H1 (cell line): ENCODE measurements at regions not wholly inside any gene's neighbourhood (a gene's known extent, or its start where the extent isn't known, plus 50 kb on each side); places are given as distances from the start of the nearest gene placed in this dataset.

ENCODE experiments used
- CTCF ChIA-PET: fragments of 300-600 bp; sonication (Branson Sonifier 250); formaldehyde crosslinking; loops from one replicate; lab custom pipeline; 2021; ENCODE audit not compliant: partially characterized antibody; lab: Charles Lee
- POLR2A ChIA-PET: fragments of 300-600 bp; sonication (Branson Sonifier 250); formaldehyde crosslinking; loops from one replicate; lab custom pipeline; 2021; ENCODE audit warnings: inconsistent platforms; ENCODE audit not compliant: partially characterized antibody; lab: Charles Lee
- DNase-seq, 2 experiments: peaks; one replicate each; pipeline versions ENCODE4 v3.0.0 to v3.0.0-alpha.2; 2010 to 2022; ENCODE audit warnings: low spot score in 2 of 2, low read depth in 1 of 2, mixed read lengths in 1 of 2
- FAIRE-seq: peaks from 2 replicates; lab custom pipeline; 2011; peaks lifted over from hg19 to GRCh38; lab: Jason Lieb, UNC
- H2AFZ ChIP-seq: 2 replicates; pipeline ENCODE4 v1.8.1; 2012; ENCODE audit warnings: low read length, inconsistent platforms
- H2AK5ac ChIP-seq: 2 replicates; pipeline ENCODE4 v1.6.1; 2013; ENCODE audit warnings: low read depth, low read length
- H2BK120ac ChIP-seq: replicated peaks from 2 replicates; pipeline ENCODE3; 2013; ENCODE audit warnings: low read depth, low read length, inconsistent platforms
- H2BK12ac ChIP-seq: 2 replicates; pipeline ENCODE4 v1.6.1; 2013; ENCODE audit warnings: low read depth, low read length
- H2BK15ac ChIP-seq: 2 replicates; pipeline ENCODE4 v1.6.1; 2013; ENCODE audit warnings: low read length
- H2BK20ac ChIP-seq: 2 replicates; pipeline ENCODE4 v1.6.1; 2013; ENCODE audit warnings: low read length
- H2BK5ac ChIP-seq: 2 replicates; pipeline ENCODE4 v1.6.1; 2013; ENCODE audit warnings: low read depth, low read length
- H3K14ac ChIP-seq: 2 replicates; pipeline ENCODE4 v1.6.1; 2013; ENCODE audit warnings: inconsistent platforms; ENCODE audit not compliant: insufficient read length
- H3K18ac ChIP-seq: 2 replicates; pipeline ENCODE4 v1.6.1; 2013; ENCODE audit warnings: low read length; ENCODE audit errors: extremely low read depth
- H3K23ac ChIP-seq: 2 replicates; pipeline ENCODE4 v1.6.1; 2013; ENCODE audit warnings: inconsistent platforms; ENCODE audit not compliant: insufficient read length
- H3K23me2 ChIP-seq: 2 replicates; pipeline ENCODE4 v1.6.1; 2013; ENCODE audit warnings: low read depth, low read length
- H3K27ac ChIP-seq: 2 replicates; pipeline ENCODE4 v1.6.1; 2011; ENCODE audit warnings: low read depth, low read length, inconsistent platforms
- H3K27me3 ChIP-seq, 4 experiments: replicated peaks in 1 of 4; 1 replicate in 1 of 4; 2 replicates in 3 of 4; pipeline versions ENCODE4 v1.6.1 to v1.8.1; 2011 to 2013; ENCODE audit warnings: low read length in 3 of 4, mild to moderate bottlenecking in 3 of 4, inconsistent platforms in 2 of 4, mixed read lengths in 2 of 4, moderate library complexity in 1 of 4; ENCODE audit not compliant: control insufficient read depth in 3 of 4, insufficient read depth in 3 of 4; ENCODE audit errors: extremely low read depth in 1 of 4
- H3K36me3 ChIP-seq, 4 experiments: 2 replicates each; pipeline versions ENCODE4 v1.6.1 to v1.8.1; 2011 to 2013; ENCODE audit warnings: mild to moderate bottlenecking in 4 of 4, low read length in 3 of 4, moderate library complexity in 2 of 4, control low read depth in 1 of 4, inconsistent platforms in 1 of 4; ENCODE audit not compliant: insufficient read depth in 4 of 4, control insufficient read depth in 2 of 4
- H3K4ac ChIP-seq: replicated peaks from 2 replicates; pipeline ENCODE3; 2013; ENCODE audit warnings: low read length, low read depth, mixed read lengths, inconsistent platforms; ENCODE audit not compliant: insufficient read length
- H3K4me1 ChIP-seq, 4 experiments: replicated peaks in 1 of 4; 1 replicate in 1 of 4; 2 replicates in 3 of 4; pipeline versions ENCODE4 v1.6.1 to v1.8.1; 2011 to 2013; ENCODE audit warnings: low read length in 3 of 4, inconsistent platforms in 2 of 4, mixed read lengths in 1 of 4; ENCODE audit not compliant: insufficient read depth in 4 of 4, control insufficient read depth in 3 of 4
- H3K4me2 ChIP-seq, 2 experiments: 2 replicates each; pipeline versions ENCODE4 v1.6.1 to v1.8.1; 2011 to 2013; ENCODE audit warnings: low read depth in 2 of 2, low read length in 2 of 2, control low read depth in 1 of 2, inconsistent platforms in 1 of 2, mild to moderate bottlenecking in 1 of 2; ENCODE audit not compliant: insufficient read depth in 1 of 2
- H3K4me3 ChIP-seq, 4 experiments: fragments of 200-600, 300-600 bp in 1 of 4; sonication (generic), shearing (Covaris generic), sonication (Bioruptor Twin) in 1 of 4; 2 replicates each; pipeline versions ENCODE4 v1.5.1 to v1.8.1; 2011 to 2016; ENCODE audit warnings: low read length in 4 of 4, low read depth in 3 of 4, control low read depth in 2 of 4, inconsistent platforms in 2 of 4, mild to moderate bottlenecking in 2 of 4, mixed read lengths in 1 of 4, moderate library complexity in 1 of 4; ENCODE audit not compliant: insufficient read depth in 2 of 4; ENCODE audit errors: extremely low read depth in 1 of 4
- H3K56ac ChIP-seq: replicated peaks from 2 replicates; pipeline ENCODE3; 2013; ENCODE audit warnings: low read depth, mild to moderate bottlenecking, mixed read lengths, low read length, inconsistent platforms; ENCODE audit not compliant: insufficient read length
- H3K79me1 ChIP-seq: 2 replicates; pipeline ENCODE4 v1.6.1; 2013; ENCODE audit warnings: low read depth, low read length, control low read depth
- H3K79me2 ChIP-seq, 2 experiments: 2 replicates each; pipeline versions ENCODE4 v1.6.1 to v1.8.1; 2012 to 2013; ENCODE audit warnings: low read length in 2 of 2, mild to moderate bottlenecking in 2 of 2, inconsistent platforms in 1 of 2; ENCODE audit not compliant: insufficient read depth in 2 of 2, control insufficient read depth in 1 of 2
- H3K9ac ChIP-seq, 4 experiments: replicated peaks in 1 of 4; 1 replicate in 1 of 4; 2 replicates in 3 of 4; pipeline versions ENCODE4 v1.6.1 to v1.8.1; 2011 to 2013; ENCODE audit warnings: low read depth in 3 of 4, low read length in 3 of 4, control low read depth in 2 of 4, mild to moderate bottlenecking in 2 of 4, moderate library complexity in 2 of 4, inconsistent platforms in 1 of 4; ENCODE audit errors: extremely low read depth in 1 of 4
- H3K9me3 ChIP-seq, 2 experiments: 2 replicates each; pipeline versions ENCODE4 v1.6.1 to v1.8.1; 2012 to 2013; ENCODE audit warnings: mild to moderate bottlenecking in 2 of 2, moderate library complexity in 2 of 2, control low read depth in 1 of 2, inconsistent platforms in 1 of 2, low read depth in 1 of 2, low read length in 1 of 2, mixed read lengths in 1 of 2; ENCODE audit not compliant: insufficient read depth in 2 of 2
- H4K20me1 ChIP-seq, 2 experiments: replicated peaks in 1 of 2; 2 replicates each; pipeline versions ENCODE3 to v1.8.1; 2011 to 2013; ENCODE audit warnings: inconsistent platforms in 2 of 2, low read length in 2 of 2, mild to moderate bottlenecking in 1 of 2; ENCODE audit not compliant: insufficient read depth in 2 of 2, control insufficient read depth in 1 of 2
- H4K5ac ChIP-seq: 2 replicates; pipeline ENCODE4 v1.6.1; 2013; ENCODE audit warnings: low read length, low read depth, mixed read lengths, inconsistent platforms; ENCODE audit not compliant: insufficient read length
- H4K8ac ChIP-seq: 2 replicates; pipeline ENCODE4 v1.8.0; 2013; ENCODE audit warnings: mild to moderate bottlenecking, moderate library complexity, low read length, inconsistent platforms; ENCODE audit not compliant: insufficient read depth; ENCODE audit errors: extremely low read depth
- H4K91ac ChIP-seq: replicated peaks from 2 replicates; pipeline ENCODE3; 2013; ENCODE audit warnings: low read length, mixed read lengths, inconsistent platforms; ENCODE audit not compliant: insufficient read length
- BACH1 ChIP-seq: IDR thresholded peaks from 2 replicates; pipeline ENCODE4 v1.6.1; 2012; ENCODE audit warnings: low read length, improper control_type of control experiment
- CBX5 ChIP-seq: fragments of 300-800, 300-1000 bp; sonication (generic); IDR thresholded peaks from 2 replicates; pipeline ENCODE4 v1.7.1; 2016; ENCODE audit warnings: antibody characterized with exemption, low read length, low read depth
- CHD1 ChIP-seq: IDR thresholded peaks from 2 replicates; pipeline ENCODE4 v1.6.1; 2012; ENCODE audit warnings: low read depth, low read length, improper control_type of control experiment
- EZH2 ChIP-seq: fragments of 200-600 bp; sonication (generic); IDR thresholded peaks from 2 replicates; pipeline ENCODE4 v1.7.1; 2012; ENCODE audit warnings: low read depth, mild to moderate bottlenecking, moderate library complexity, low read length, inconsistent platforms; ENCODE audit not compliant: severe bottlenecking
- GABPA ChIP-seq: IDR thresholded peaks from 2 replicates; pipeline ENCODE4 v1.6.1; 2011; ENCODE audit warnings: mild to moderate bottlenecking, low read length, moderate library complexity, borderline replicate concordance; ENCODE audit not compliant: insufficient read depth
- JUN ChIP-seq: IDR thresholded peaks from 2 replicates; pipeline ENCODE4 v1.6.1; 2011; ENCODE audit warnings: low read depth, mild to moderate bottlenecking, improper control_type of control experiment, low read length
- MAFK ChIP-seq: IDR thresholded peaks from 2 replicates; pipeline ENCODE4 v1.6.1; 2012; ENCODE audit warnings: low read depth, mild to moderate bottlenecking, improper control_type of control experiment, low read length
- SP1 ChIP-seq: IDR thresholded peaks from 2 replicates; pipeline ENCODE4 v1.6.1; 2011; ENCODE audit warnings: low read depth, low read length
- SP4 ChIP-seq: IDR thresholded peaks from 2 replicates; pipeline ENCODE4 v1.6.1; 2012; ENCODE audit warnings: low read length, inconsistent platforms
- TAF7 ChIP-seq: optimal IDR thresholded peaks from 2 replicates; pipeline ENCODE3; 2011; ENCODE audit warnings: low read depth, mild to moderate bottlenecking, inconsistent platforms, low read length, moderate library complexity, borderline replicate concordance
- TCF12 ChIP-seq: IDR thresholded peaks from 2 replicates; pipeline ENCODE4 v1.6.1; 2011; ENCODE audit warnings: low read depth, mild to moderate bottlenecking, low read length
- WGBS, 2 experiments: shearing (Covaris generic) in 1 of 2; methylation state at CpG; one replicate each; pipeline versions ENCODE4 v1.1.6 to v1.1.7; 2013 to 2015; ENCODE audit warnings: low lambda C conversion rate in 2 of 2, mixed read lengths in 2 of 2, inconsistent platforms in 1 of 2, low coverage in 1 of 2, missing lambda C conversion rate in 1 of 2; ENCODE audit not compliant: insufficient replicate concordance in 2 of 2, insufficient coverage in 1 of 2, insufficient read length in 1 of 2; ENCODE audit errors: extremely low coverage in 1 of 2, missing lambda C conversion rate in 1 of 2; 5-methylcytosine and 5-hydroxymethylcytosine counted together

GRCh38 chr5:163604013-163604412, 98.6 kb downstream of the MAT2B start:
- H3K4me1 ChIP-seq = no peaks in the 10 kb centered on the region
- no peak overlapping the region for H3K18ac ChIP-seq
- peaks cover 0 to 1% (median 0%) of the 10 kb centered on the region in 4 experiments; a peak in 1 of 7 replicates for H3K27me3 ChIP-seq
- no peak overlapping the region for H3K27ac ChIP-seq
- no peak overlapping the region for H2BK15ac ChIP-seq
- no peaks in the 10 kb centered on the region for H3K79me2 ChIP-seq
- no peak overlapping the region for H3K4me3 ChIP-seq
- no peak overlapping the region for H2BK20ac ChIP-seq
- no peaks in the 10 kb centered on the region for H3K23me2 ChIP-seq
- CTCF ChIA-PET = no interaction called here
- no peak overlapping the region for H4K5ac ChIP-seq
- no peak for DNase-seq
- H3K79me1 ChIP-seq = no peaks in the 10 kb centered on the region
- TF ChIP-seq MAFK (no peak), EZH2 (no peak), BACH1 (no peak), JUN (no peak), TCF12 (no peak), SP4 (no peak), CBX5 (no peak), GABPA (no peak), CHD1 (no peak), TAF7 (no peak), SP1 (no peak)
- TF ChIP-seq, all 59 proteins: peak for 0
- Histone ChIP-seq H4K91ac (no peak overlapping the region), H3K9ac (no peak overlapping the region), H3K4ac (no peak overlapping the region), H3K14ac (no peak overlapping the region), H3K36me3 (no peaks in the 10 kb centered on the region), H2BK5ac (no peak overlapping the region), H3K56ac (no peak overlapping the region), H2BK12ac (no peak overlapping the region), H2AFZ (no peak overlapping the region), H2BK120ac (no peak overlapping the region), H3K23ac (no peak overlapping the region), H4K8ac (no peak overlapping the region), H3K9me3 (no peaks in the 10 kb centered on the region), H4K20me1 (no peaks in the 10 kb centered on the region), H3K4me2 (no peak overlapping the region), H2AK5ac (no peak overlapping the region)
- POLR2A ChIA-PET = no interaction called here
- no peak for FAIRE-seq
- 86% methylated on average over 4 of the region's 4 CpGs; no CpG with 5 or more reads in 1 of the 2 experiments for WGBS, 2 experiments
